C4-2B (cell line): ENCODE measurements at regions not wholly inside any gene's neighbourhood (a gene's known extent, or its start where the extent isn't known, plus 50 kb on each side); places are given as distances from the start of the nearest gene placed in this dataset.

Source experiments
- CTCF ChIP-seq: fragments of 450-650 bp; conservative IDR thresholded peaks from 2 replicates; pipeline ENCODE4 v1.5.1; 2017; ENCODE audit warnings: mild to moderate bottlenecking
- ZFX ChIP-seq: fragments of 450-650 bp; IDR thresholded peaks from 2 replicates; pipeline ENCODE4 v1.6.1; 2017

DNA sequence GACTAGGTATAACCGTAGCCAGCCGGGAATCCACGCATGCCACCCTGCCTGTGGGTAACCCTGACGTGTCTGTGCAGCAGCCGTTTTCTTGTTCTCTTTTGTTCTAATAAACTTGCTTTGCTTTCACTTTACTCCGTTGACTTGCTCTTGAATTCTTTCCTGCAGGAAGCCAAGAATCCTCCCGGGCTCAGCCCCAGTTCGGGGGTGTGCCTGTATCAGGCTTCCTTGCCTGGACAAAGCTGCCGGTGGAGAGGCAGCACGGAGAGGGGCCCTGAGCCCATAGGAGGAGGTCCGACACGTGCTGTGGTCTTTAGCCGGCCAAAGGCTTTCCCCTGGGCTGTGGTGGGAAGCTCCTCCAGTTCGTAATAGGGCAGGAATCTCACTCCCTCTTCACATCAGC, 256.5 kb upstream of the PPP2R2D start:
- TF ChIP-seq CTCF (no peak), ZFX (no peak)
